ENCODE measurements at regions not wholly inside any gene's neighbourhood (a gene's known extent, or its start where the extent isn't known, plus 50 kb on each side); places are given as distances from the start of the nearest gene placed in this dataset.

DNA sequence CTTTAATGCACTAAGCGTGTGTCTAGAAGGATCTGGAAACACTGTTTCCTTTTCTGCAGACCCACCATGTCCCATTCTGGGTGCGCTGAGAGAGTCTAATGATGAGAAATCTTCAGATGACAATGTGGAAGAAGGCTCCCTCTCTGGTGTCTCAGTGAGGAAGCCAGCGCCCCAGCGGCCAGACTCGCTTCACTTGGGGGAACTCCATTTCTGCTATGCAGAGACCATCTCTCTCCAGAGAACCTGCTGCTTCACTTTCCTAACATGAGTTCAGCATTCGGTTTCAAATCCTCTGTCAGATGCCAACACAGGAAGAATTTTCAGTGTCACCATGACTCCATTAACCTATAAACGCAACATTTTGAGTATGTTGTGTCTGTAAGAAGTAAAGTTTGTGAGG is 121.8 kb downstream of the SYF2 start:
- DNase-seq (no peak), ATAC-seq (ENCODE audit: low read depth) (no peak)
- Mint-ChIP-seq H3K9me3 (ENCODE audit: insufficient read depth) (peaks cover 1% of the 10 kb centered on the region), H3K4me3 (no peak overlapping the region), H3K27me3 (peaks cover 5% of the 10 kb centered on the region), H3K27ac (no peak overlapping the region), H3K4me1 (peaks cover 2% of the 10 kb centered on the region)
- 90% methylated on average over 5 of the region's 7 CpGs for WGBS (ENCODE audit: insufficient coverage)
- TF ChIP-seq EZH2 (IDR thresholded peaks at IDR 0.05; ENCODE audit: borderline replicate concordance, insufficient read depth, low read depth, low read length, poor library complexity, severe bottlenecking), result no peak
- TF ChIP-seq, protein P1, sequence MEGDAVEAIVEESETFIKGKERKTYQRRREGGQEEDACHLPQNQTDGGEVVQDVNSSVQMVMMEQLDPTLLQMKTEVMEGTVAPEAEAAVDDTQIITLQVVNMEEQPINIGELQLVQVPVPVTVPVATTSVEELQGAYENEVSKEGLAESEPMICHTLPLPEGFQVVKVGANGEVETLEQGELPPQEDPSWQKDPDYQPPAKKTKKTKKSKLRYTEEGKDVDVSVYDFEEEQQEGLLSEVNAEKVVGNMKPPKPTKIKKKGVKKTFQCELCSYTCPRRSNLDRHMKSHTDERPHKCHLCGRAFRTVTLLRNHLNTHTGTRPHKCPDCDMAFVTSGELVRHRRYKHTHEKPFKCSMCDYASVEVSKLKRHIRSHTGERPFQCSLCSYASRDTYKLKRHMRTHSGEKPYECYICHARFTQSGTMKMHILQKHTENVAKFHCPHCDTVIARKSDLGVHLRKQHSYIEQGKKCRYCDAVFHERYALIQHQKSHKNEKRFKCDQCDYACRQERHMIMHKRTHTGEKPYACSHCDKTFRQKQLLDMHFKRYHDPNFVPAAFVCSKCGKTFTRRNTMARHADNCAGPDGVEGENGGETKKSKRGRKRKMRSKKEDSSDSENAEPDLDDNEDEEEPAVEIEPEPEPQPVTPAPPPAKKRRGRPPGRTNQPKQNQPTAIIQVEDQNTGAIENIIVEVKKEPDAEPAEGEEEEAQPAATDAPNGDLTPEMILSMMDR (IDR thresholded peaks at IDR 0.05), result no peak
- H3K36me3 ChIP-seq (replicated peaks in 1 of 2; ENCODE audit: control extremely low read depth in 1 of 2, control insufficient read depth in 1 of 2, extremely low read depth in 1 of 2, insufficient read depth in 2 of 2, low read length in 1 of 2), result no peaks in the 10 kb centered on the region
- no peaks in the 10 kb centered on the region for H4K20me1 ChIP-seq (ENCODE audit: control insufficient read depth, insufficient read depth, low read length, poor library complexity, severe bottlenecking)
- peaks cover 0 to 23% (median 0%) of the 10 kb centered on the region in 4 experiments for H3K27me3 ChIP-seq (replicated peaks in 1 of 4; ENCODE audit: control extremely low read depth in 1 of 4, control insufficient read depth in 3 of 4, insufficient read depth in 4 of 4, low read length in 3 of 4)
- H3K9me3 ChIP-seq (ENCODE audit: control extremely low read depth in 1 of 3, control insufficient read depth in 2 of 3, insufficient read depth in 1 of 3, low read length in 2 of 3), result peaks cover 0 to 11% (median 10%) of the 10 kb centered on the region in 3 donors
- no peaks in the 10 kb centered on the region for H3K4me1 ChIP-seq (ENCODE audit: control insufficient read depth in 2 of 2, insufficient read depth in 2 of 2, low read length in 2 of 2)
- no peaks in the 10 kb centered on the region for H3K79me2 ChIP-seq (ENCODE audit: control insufficient read depth, insufficient read depth, low read length)
- intact Hi-C loops (cut with micrococcal nuclease), result no loop called here
- H3K9ac ChIP-seq (ENCODE audit: low read length), result no peak overlapping the region
- ChIA-PET CTCF (no interaction called here), POLR2A (no interaction called here)
- H2AFZ ChIP-seq (ENCODE audit: insufficient read depth, low read depth, low read length, poor library complexity, severe bottlenecking), result no peak overlapping the region
- H3K27ac ChIP-seq (ENCODE audit: low read length in 2 of 2), result no peak overlapping the region
- H3K4me3 ChIP-seq (ENCODE audit: control extremely low read depth in 1 of 5, extremely low read depth in 1 of 5, insufficient read depth in 1 of 5, low read depth in 2 of 5, low read length in 4 of 5), result no peak overlapping the region
- no peak overlapping the region for H3K4me2 ChIP-seq (replicated peaks; ENCODE audit: low read depth, low read length, poor library complexity, severe bottlenecking)

DNA sequence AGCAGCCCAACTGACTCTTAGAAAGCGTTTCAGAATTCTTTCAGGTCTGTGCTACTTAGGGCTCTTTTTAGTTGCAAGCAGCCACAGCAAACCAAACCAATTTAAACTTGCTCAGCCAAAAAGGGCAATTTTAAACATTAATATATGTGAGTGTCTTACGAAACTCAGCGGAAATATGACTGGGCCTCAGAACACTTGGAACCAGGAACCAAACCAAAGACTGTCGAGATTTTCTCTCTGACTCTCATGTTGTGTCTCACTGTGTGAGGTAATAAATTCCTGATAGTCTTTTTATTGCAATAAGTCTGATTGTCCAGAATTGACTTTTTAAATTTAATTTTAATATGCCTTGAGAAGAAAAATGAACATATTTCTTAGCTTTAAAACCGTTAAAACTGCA is 122.3 kb downstream of the SYF2 start:
- H3K9me3 ChIP-seq (ENCODE audit: control extremely low read depth in 1 of 3, control insufficient read depth in 2 of 3, insufficient read depth in 1 of 3, low read length in 2 of 3), result peaks cover 0 to 11% (median 10%) of the 10 kb centered on the region in 3 donors
- ATAC-seq (ENCODE audit: low read depth) (no peak), DNase-seq (no peak)
- no peak overlapping the region for H2AFZ ChIP-seq (ENCODE audit: insufficient read depth, low read depth, low read length, poor library complexity, severe bottlenecking)
- Mint-ChIP-seq H3K9me3 (ENCODE audit: insufficient read depth) (peaks cover 1% of the 10 kb centered on the region), H3K27me3 (peaks cover 4% of the 10 kb centered on the region), H3K4me3 (no peak overlapping the region), H3K27ac (no peak overlapping the region), H3K4me1 (peaks cover 2% of the 10 kb centered on the region)
- no peaks in the 10 kb centered on the region for H3K36me3 ChIP-seq (replicated peaks in 1 of 2; ENCODE audit: control extremely low read depth in 1 of 2, control insufficient read depth in 1 of 2, extremely low read depth in 1 of 2, insufficient read depth in 2 of 2, low read length in 1 of 2)
- H3K4me1 ChIP-seq (ENCODE audit: control insufficient read depth in 2 of 2, insufficient read depth in 2 of 2, low read length in 2 of 2), result no peaks in the 10 kb centered on the region
- no peak overlapping the region for H3K4me2 ChIP-seq (replicated peaks; ENCODE audit: low read depth, low read length, poor library complexity, severe bottlenecking)
- CTCF ChIA-PET, result no interaction called here
- H3K27ac ChIP-seq (ENCODE audit: low read length in 2 of 2), result no peak overlapping the region
- H4K20me1 ChIP-seq (ENCODE audit: control insufficient read depth, insufficient read depth, low read length, poor library complexity, severe bottlenecking), result no peaks in the 10 kb centered on the region
- no peaks in the 10 kb centered on the region for H3K79me2 ChIP-seq (ENCODE audit: control insufficient read depth, insufficient read depth, low read length)
- intact Hi-C loops (cut with micrococcal nuclease), result no loop called here
- WGBS (ENCODE audit: insufficient coverage), result no CpG with 5 or more reads among the region's 5 CpGs
- H3K27me3 ChIP-seq (replicated peaks in 1 of 4; ENCODE audit: control extremely low read depth in 1 of 4, control insufficient read depth in 3 of 4, insufficient read depth in 4 of 4, low read length in 3 of 4), result peaks cover 0 to 20% (median 0%) of the 10 kb centered on the region in 4 experiments
- H3K4me3 ChIP-seq (ENCODE audit: control extremely low read depth in 1 of 5, extremely low read depth in 1 of 5, insufficient read depth in 1 of 5, low read depth in 2 of 5, low read length in 4 of 5), result no peak overlapping the region
- POLR2A ChIA-PET, result no interaction called here
- no peak overlapping the region for H3K9ac ChIP-seq (ENCODE audit: low read length)
- TF ChIP-seq EZH2 (IDR thresholded peaks at IDR 0.05; ENCODE audit: borderline replicate concordance, insufficient read depth, low read depth, low read length, poor library complexity, severe bottlenecking), result no peak
- TF ChIP-seq, protein P1 (IDR thresholded peaks at IDR 0.05), result no peak
